Mononuclear cell (primary cell): ENCODE measurements at regions not wholly inside any gene's neighbourhood (a gene's known extent, or its start where the extent isn't known, plus 50 kb on each side); places are given as distances from the start of the nearest gene placed in this dataset.
"Not testable (repeated sequence)": the region's sequence is repeated elsewhere in the genome, so short reads cannot be mapped to it uniquely, and the experiment has no call there.

Experiments
- H3K27me3 ChIP-seq: 2 replicates; pipeline ENCODE4 v1.6.0; 2011; ENCODE audit warnings: low read length, control low read depth; ENCODE audit not compliant: insufficient read depth
- H3K4me1 ChIP-seq: 2 replicates; pipeline ENCODE4 v1.5.1; 2011; ENCODE audit warnings: mild to moderate bottlenecking, low read length, control low read depth; ENCODE audit not compliant: insufficient read depth
- H3K4me3 ChIP-seq: 2 replicates; pipeline ENCODE4 v1.5.1; 2011; ENCODE audit warnings: mild to moderate bottlenecking, low read length, moderate library complexity
- H3K9me3 ChIP-seq: 2 replicates; pipeline ENCODE4 v1.5.1; 2011; ENCODE audit warnings: low read depth, mild to moderate bottlenecking, control low read depth, low read length

- Histone ChIP-seq H3K27me3 (no peaks in the 10 kb centered on the region), H3K4me1 (no peaks in the 10 kb centered on the region), H3K4me3 (no peak overlapping the region), H3K9me3 (no peaks in the 10 kb centered on the region)
Measured at GRCh38 chr5:91514400-91514799, 131.3 kb upstream of the ARRDC3 start.

GRCh38 chr5:91503321-91503720 is 120.2 kb upstream of the ARRDC3 start:
- H3K9me3 ChIP-seq: no peaks in the 10 kb centered on the region
- no peaks in the 10 kb centered on the region for H3K4me1 ChIP-seq
- H3K4me3 ChIP-seq: no peak overlapping the region
- no peaks in the 10 kb centered on the region for H3K27me3 ChIP-seq

- H3K9me3 ChIP-seq: no peaks in the 10 kb centered on the region
- H3K4me1 ChIP-seq: no peaks in the 10 kb centered on the region
- H3K4me3 ChIP-seq: no peak overlapping the region
- H3K27me3 ChIP-seq: no peaks in the 10 kb centered on the region
Measured at GRCh38 chr5:91500758-91501157, 117.6 kb upstream of the ARRDC3 start.

DNA sequence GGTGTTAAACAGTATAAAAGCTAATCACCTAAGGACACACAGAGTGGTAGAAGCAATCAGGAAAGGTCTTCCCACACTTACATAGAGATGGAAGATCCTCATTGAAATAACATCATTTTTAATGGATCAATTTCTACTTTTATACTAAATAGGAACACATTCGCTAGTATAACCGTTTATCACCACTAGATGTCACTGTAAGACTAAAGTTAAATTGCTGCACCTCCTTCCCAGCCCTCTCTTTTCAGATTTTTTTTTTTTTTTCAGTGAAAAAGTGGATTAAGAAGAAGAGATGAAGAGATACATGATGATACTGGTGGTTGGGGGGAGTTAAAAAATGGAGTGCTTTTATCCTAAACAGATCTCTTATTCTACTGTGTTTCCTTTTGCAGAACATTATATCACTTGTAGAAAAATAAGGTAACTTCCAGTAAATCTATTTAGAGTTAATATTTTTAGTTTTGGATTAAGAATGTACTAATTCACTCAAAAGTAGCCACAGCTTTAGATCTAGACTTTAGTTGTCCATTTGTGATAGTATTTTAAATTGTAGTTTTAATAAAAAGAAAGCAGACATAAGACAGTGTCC is 116.9 kb upstream of the ARRDC3 start:
- H3K27me3 ChIP-seq: no peaks in the 10 kb centered on the region

DNA sequence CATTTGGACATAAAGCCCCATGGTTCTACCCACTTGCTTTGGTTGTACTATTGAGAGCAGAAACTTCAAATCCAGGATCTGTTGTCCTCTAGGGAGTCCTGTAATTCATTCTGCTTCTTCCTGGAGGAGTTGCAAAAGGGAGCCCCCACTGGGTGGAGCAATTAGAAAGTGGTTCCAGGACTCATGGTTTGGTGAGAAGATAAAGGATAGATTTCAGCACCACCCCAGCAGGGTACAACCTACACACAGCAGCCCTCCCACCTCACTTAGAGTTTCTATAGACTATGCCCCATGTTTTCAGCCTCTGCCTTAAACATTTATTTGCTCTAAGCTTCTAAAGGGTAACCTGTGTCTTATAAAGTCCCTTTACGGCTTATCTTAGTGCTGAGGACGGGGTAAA is 112.6 kb upstream of the ARRDC3 start:
- H3K4me3 ChIP-seq: no peak overlapping the region
- no peaks in the 10 kb centered on the region for H3K27me3 ChIP-seq
- H3K4me1 ChIP-seq: no peaks in the 10 kb centered on the region
- H3K9me3 ChIP-seq: no peaks in the 10 kb centered on the region

More for the DNA sequence above, 116.9 kb upstream of the ARRDC3 start:
- H3K4me1 ChIP-seq: no peaks in the 10 kb centered on the region
- H3K9me3 ChIP-seq: no peaks in the 10 kb centered on the region
- no peak overlapping the region for H3K4me3 ChIP-seq

- Histone ChIP-seq H3K27me3 (no peaks in the 10 kb centered on the region), H3K4me3 (no peak overlapping the region), H3K9me3 (no peaks in the 10 kb centered on the region), H3K4me1 (no peaks in the 10 kb centered on the region)
Measured at GRCh38 chr5:91494447-91494996, 111.4 kb upstream of the ARRDC3 start.

GRCh38 chr5:91493086-91493485 is 110.0 kb upstream of the ARRDC3 start:
- Histone ChIP-seq H3K4me3 (no peak overlapping the region), H3K27me3 (no peaks in the 10 kb centered on the region), H3K9me3 (no peaks in the 10 kb centered on the region), H3K4me1 (no peaks in the 10 kb centered on the region)

GRCh38 chr5:91491229-91491628 is 108.1 kb upstream of the ARRDC3 start:
- H3K4me3 ChIP-seq: no peak overlapping the region
- H3K4me1 ChIP-seq: no peaks in the 10 kb centered on the region
- no peaks in the 10 kb centered on the region for H3K9me3 ChIP-seq
- H3K27me3 ChIP-seq: no peaks in the 10 kb centered on the region

DNA sequence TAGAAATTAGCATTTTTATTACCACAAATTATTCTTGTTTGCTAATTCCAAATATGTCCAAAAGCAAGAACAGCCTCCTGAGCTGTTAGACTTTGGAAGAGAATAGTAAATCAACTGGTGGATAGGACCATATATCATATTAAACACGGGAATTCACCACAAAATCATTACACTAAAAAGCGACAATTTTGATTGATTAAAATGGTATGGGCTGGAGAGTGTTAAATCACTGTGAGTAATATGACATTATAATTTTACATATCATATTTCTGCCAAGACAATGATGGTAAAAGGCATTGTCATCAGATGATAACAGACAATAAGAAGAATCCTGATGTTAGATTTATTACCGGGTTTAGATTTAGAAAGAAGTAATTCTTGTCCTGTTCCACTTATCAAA is 107.2 kb upstream of the ARRDC3 start:
- H3K4me3 ChIP-seq: no peak overlapping the region
- no peaks in the 10 kb centered on the region for H3K4me1 ChIP-seq
- H3K27me3 ChIP-seq: no peaks in the 10 kb centered on the region
- no peaks in the 10 kb centered on the region for H3K9me3 ChIP-seq

- H3K4me1 ChIP-seq: no peaks in the 10 kb centered on the region
- no peaks in the 10 kb centered on the region for H3K27me3 ChIP-seq
- H3K9me3 ChIP-seq: no peaks in the 10 kb centered on the region
- no peak overlapping the region for H3K4me3 ChIP-seq
Measured at GRCh38 chr5:91487420-91487819, 104.3 kb upstream of the ARRDC3 start.

DNA sequence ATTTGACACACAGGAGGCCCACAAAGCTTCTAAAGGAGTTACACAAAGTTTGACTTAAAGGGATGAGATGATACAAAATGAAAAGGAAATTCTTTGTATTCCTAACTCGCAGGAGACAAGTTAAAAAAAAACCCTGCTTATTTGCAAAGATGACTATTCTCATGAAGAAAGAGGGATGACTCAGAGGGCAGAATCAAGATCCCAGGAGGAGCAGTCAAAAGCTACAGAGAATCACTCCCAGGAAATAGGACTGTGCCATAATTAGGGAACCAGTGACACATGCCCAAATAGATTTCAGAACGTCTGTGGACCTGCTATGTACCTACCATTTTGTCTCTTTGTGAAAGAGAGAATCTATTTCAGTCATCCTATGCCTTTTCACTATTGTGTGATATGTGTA is 103.5 kb upstream of the ARRDC3 start:
- no peaks in the 10 kb centered on the region for H3K27me3 ChIP-seq
- no peaks in the 10 kb centered on the region for H3K4me1 ChIP-seq
- no peak overlapping the region for H3K4me3 ChIP-seq
- no peaks in the 10 kb centered on the region for H3K9me3 ChIP-seq

- H3K9me3 ChIP-seq: no peaks in the 10 kb centered on the region
- no peaks in the 10 kb centered on the region for H3K4me1 ChIP-seq
- H3K4me3 ChIP-seq: no peak overlapping the region
- no peaks in the 10 kb centered on the region for H3K27me3 ChIP-seq
Measured at GRCh38 chr5:91484662-91485061, 101.5 kb upstream of the ARRDC3 start.

DNA sequence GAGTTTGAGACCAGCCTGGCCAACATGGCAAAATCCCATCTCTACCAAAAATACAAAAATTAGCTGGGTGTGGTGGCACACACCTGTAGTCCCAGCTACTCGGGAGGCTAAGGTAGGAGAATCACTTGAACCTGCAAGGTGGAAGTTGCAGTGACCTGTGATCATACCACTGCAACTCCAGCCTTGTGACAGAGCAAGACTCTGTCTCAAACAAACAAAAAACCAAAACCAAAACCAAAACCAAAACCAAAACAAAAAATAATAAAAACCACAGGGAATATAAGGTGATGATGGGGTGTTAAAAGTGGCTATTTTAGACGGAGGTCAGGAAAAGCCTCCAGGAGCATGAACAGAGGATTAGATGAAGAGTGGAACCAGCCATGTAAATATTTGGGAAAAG is 96.3 kb upstream of the ARRDC3 start:
- not testable (repeated sequence) for H3K27me3 ChIP-seq, H3K4me1 ChIP-seq, H3K9me3 ChIP-seq, H3K4me3 ChIP-seq

DNA sequence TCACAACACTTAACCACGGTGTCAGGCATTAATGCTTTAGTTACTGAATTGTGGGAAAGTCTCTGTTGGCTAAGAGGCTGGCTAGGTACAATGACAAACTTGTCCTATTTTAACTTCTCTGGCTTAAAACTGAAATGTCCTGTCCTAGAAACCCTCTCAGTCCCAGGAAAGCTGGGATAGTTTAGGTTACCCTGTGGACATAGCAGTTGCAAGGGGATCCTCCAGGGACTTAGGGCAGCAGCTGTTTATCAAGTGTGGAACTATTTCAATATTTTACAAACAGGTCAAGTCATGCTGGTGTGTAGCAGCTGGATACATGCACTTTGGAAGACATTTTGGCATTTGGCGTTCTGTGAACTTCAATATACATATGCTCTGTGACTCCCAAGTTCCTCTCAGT is 95.0 kb upstream of the ARRDC3 start:
- Histone ChIP-seq H3K4me1 (no peaks in the 10 kb centered on the region), H3K27me3 (no peaks in the 10 kb centered on the region), H3K4me3 (no peak overlapping the region), H3K9me3 (no peaks in the 10 kb centered on the region)

GRCh38 chr5:91477408-91477807 is 94.3 kb upstream of the ARRDC3 start:
- Histone ChIP-seq H3K27me3 (no peaks in the 10 kb centered on the region), H3K4me3 (no peak overlapping the region), H3K4me1 (no peaks in the 10 kb centered on the region), H3K9me3 (no peaks in the 10 kb centered on the region)

GRCh38 chr5:91474201-91474600 is 91.1 kb upstream of the ARRDC3 start:
- H3K4me1 ChIP-seq: peaks cover 5% of the 10 kb centered on the region
- H3K9me3 ChIP-seq: no peaks in the 10 kb centered on the region
- H3K27me3 ChIP-seq: no peaks in the 10 kb centered on the region
- H3K4me3 ChIP-seq: no peak overlapping the region
